ENCODE measurements at regions not wholly inside any gene's neighbourhood (a gene's known extent, or its start where the extent isn't known, plus 50 kb on each side); places are given as distances from the start of the nearest gene placed in this dataset.

DNA sequence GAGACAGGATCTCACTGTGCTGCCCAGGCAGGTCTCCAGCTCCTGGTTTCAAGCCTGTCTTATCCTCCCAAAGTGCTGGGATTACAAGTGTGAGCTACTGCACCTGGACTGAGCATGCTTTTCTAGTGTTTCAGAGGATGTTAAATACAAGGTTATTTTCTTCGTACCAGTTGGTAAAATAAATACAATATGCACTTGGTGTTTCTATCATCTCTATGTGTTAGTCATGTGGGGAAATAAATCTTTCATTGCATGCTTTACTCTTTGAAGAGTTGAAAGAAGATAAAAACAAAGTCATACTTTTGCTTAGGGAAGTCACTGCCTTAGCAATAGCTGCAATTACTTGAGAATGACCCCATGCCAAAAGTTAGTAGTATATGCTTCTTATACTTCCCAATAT, 162.3 kb downstream of the PCDH7 start:
- no CpG with 5 or more reads among the region's 1 CpG for WGBS (ENCODE audit: insufficient coverage)
- H3K27me3 ChIP-seq (ENCODE audit: control insufficient read depth, insufficient read depth, low read length), result no peaks in the 10 kb centered on the region
- no peaks in the 10 kb centered on the region for H3K36me3 ChIP-seq (ENCODE audit: control insufficient read depth, insufficient read depth, low read length)
- no peaks in the 10 kb centered on the region for H3K4me1 ChIP-seq (ENCODE audit: control insufficient read depth, insufficient read depth, low read length)
- no peak overlapping the region for H3K27ac ChIP-seq (ENCODE audit: low read depth, low read length)
- H3K9me3 ChIP-seq (ENCODE audit: control insufficient read depth, insufficient read depth, low read length), result peaks cover 2% of the 10 kb centered on the region
- H3K4me3 ChIP-seq (ENCODE audit: low read depth, low read length), result no peak overlapping the region
- no peak for DNase-seq (ENCODE audit: low read depth in 4 of 6, low spot score in 6 of 6)

DNA sequence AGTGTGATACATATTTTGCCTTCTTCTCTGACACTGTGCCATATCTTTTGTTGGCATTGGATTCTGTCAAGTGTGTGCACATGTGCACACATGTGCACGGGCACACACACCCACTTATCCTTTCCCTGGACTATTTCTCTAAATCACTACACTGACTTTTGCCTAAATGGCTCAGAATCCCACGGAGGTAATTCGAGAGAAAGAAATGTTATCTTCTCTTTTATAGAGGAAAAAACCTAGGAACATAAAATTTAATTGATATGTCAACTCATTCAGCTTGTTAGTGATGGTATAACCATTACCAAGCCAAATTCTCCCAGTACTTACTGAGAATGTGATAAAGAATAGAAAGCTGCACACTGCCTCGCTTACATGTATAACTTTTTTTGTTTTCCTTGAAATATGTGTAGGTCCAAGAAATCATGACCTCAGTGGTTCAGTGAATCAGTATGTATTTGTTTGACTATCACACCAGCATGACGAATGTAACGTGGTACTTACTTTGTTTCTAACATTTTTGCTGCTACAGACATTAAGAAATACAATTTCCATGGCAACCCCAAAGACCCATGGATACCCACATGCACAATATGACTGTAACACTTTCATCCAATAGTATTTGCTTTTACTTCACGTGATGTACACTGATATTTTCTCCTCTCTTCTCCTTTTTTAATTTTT, 163.0 kb downstream of the PCDH7 start:
- 66% methylated on average over 3 of the region's 7 CpGs for WGBS (ENCODE audit: insufficient coverage)
- DNase-seq (ENCODE audit: low read depth in 4 of 6, low spot score in 6 of 6), result no peak

DNA sequence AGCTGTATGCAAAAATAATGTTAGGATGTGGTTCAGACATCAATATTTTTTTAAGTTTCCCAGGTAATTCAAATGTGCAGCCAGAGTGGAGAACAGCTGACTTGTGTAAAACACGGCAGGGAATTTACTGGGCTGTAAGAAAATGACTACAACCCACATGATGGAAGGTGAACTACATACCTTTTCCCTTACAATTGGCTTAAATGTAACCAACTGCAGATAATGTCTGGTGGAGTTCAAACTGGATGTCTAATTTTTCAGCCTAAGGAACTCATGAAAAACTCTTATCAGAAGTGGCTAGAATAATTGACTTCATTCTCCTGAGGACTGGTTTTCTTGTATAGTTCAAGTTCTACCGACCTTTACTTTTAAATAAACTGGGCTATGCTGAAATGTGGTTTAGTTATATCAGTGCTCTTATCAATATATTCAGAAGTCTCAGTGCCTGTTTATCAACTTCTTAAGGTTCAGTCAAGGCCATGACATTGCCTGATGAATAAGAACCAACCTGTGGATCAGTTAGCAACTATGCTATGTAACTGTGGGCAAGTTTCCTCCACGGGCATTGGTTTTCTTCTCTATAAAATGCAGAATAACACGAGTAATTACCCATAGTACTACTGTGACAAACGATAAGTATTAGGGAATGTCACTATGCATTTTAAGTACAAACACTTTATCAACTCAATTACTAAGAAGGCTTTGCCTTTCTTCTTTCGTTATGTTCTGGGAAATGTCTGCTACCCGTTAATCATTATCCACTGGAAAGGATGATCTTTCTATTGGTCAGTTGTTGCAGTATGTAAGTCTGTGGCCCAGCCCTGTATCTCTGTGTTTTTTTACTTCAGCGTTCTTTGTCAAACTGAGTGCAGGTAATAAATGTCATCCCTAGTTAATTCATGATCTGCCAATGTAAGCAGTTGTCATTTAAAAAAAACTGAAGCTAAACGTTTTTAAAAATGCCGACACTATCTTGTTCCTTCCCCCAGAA, 181.6 kb downstream of the PCDH7 start:
- peak in 1 of 6 donors; percentile 59 for DNase-seq (ENCODE audit: low read depth in 4 of 6, low spot score in 6 of 6)
- no peak overlapping the region for H3K27ac ChIP-seq (ENCODE audit: low read depth, low read length)
- H3K36me3 ChIP-seq (ENCODE audit: control insufficient read depth, insufficient read depth, low read length), result no peaks in the 10 kb centered on the region
- no peaks in the 10 kb centered on the region for H3K27me3 ChIP-seq (ENCODE audit: control insufficient read depth, insufficient read depth, low read length)
- H3K4me1 ChIP-seq (ENCODE audit: control insufficient read depth, insufficient read depth, low read length), result no peaks in the 10 kb centered on the region
- WGBS (ENCODE audit: insufficient coverage), result no CpG with 5 or more reads among the region's 10 CpGs
- no peaks in the 10 kb centered on the region for H3K9me3 ChIP-seq (ENCODE audit: control insufficient read depth, insufficient read depth, low read length)
- H3K4me3 ChIP-seq (ENCODE audit: low read depth, low read length), result no peak overlapping the region

More for the DNA sequence above, 163.0 kb downstream of the PCDH7 start:
- Histone ChIP-seq H3K9me3 (ENCODE audit: control insufficient read depth, insufficient read depth, low read length) (peaks cover 2% of the 10 kb centered on the region), H3K27me3 (ENCODE audit: control insufficient read depth, insufficient read depth, low read length) (no peaks in the 10 kb centered on the region), H3K4me3 (ENCODE audit: low read depth, low read length) (no peak overlapping the region), H3K27ac (ENCODE audit: low read depth, low read length) (no peak overlapping the region), H3K4me1 (ENCODE audit: control insufficient read depth, insufficient read depth, low read length) (no peaks in the 10 kb centered on the region), H3K36me3 (ENCODE audit: control insufficient read depth, insufficient read depth, low read length) (no peaks in the 10 kb centered on the region)

DNA sequence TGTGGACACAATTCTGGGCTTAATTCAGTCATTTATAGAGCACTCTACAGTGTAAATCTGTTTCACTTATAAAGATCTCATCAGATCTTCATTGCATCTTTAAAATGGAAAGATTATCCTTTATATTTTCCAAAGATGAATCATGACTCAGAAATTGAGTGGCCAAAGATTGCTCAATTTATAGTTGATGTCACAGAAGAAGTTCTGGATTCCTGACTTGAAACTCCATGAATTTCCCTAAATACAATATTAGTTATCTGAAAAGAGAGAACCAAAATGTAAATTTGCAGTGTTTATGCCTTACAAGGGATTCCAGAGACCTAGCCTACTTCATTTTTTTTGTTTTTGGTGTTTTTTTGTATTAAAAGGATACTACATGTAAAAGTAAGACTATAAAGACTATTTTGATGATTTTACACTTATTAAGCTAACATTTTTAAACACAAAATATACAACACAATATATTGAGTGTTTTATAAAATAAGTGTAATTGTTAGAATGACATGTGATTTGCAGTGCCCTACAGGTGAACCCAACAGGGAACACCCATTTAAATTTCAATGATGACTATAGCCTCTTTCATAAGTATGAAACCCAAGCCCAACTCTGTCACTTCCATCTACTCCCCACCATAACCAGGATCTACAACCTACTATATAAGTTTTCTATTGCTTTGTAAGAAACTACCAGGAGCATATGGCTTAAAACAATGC, 183.5 kb downstream of the PCDH7 start:
- DNase-seq (ENCODE audit: low read depth in 4 of 6, low spot score in 6 of 6), result no peak
- Histone ChIP-seq H3K4me1 (ENCODE audit: control insufficient read depth, insufficient read depth, low read length) (no peaks in the 10 kb centered on the region), H3K4me3 (ENCODE audit: low read depth, low read length) (no peak overlapping the region), H3K27me3 (ENCODE audit: control insufficient read depth, insufficient read depth, low read length) (no peaks in the 10 kb centered on the region), H3K9me3 (ENCODE audit: control insufficient read depth, insufficient read depth, low read length) (no peaks in the 10 kb centered on the region), H3K27ac (ENCODE audit: low read depth, low read length) (no peak overlapping the region), H3K36me3 (ENCODE audit: control insufficient read depth, insufficient read depth, low read length) (no peaks in the 10 kb centered on the region)

DNA sequence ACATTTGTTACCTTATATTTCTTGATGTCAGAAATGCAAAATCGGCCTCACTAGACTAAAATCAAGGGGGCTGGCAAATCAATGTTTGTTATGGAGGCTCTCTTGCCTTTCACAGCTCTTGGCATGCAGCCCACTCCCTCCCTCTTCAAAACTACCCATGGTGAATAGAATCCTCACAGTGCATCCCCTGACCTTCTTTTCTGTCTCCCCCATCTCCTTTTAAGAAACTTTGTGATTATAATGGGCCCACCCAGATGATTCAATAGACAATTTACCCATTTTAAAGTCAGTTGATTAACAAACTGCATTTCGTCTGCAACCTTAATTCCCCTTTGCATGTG, 184.0 kb downstream of the PCDH7 start:
- Histone ChIP-seq H3K27me3 (ENCODE audit: control insufficient read depth, insufficient read depth, low read length) (no peaks in the 10 kb centered on the region), H3K9me3 (ENCODE audit: control insufficient read depth, insufficient read depth, low read length) (no peaks in the 10 kb centered on the region), H3K27ac (ENCODE audit: low read depth, low read length) (no peak overlapping the region), H3K4me3 (ENCODE audit: low read depth, low read length) (no peak overlapping the region), H3K4me1 (ENCODE audit: control insufficient read depth, insufficient read depth, low read length) (no peaks in the 10 kb centered on the region), H3K36me3 (ENCODE audit: control insufficient read depth, insufficient read depth, low read length) (no peaks in the 10 kb centered on the region)
- 20% methylated on average over 1 of the region's 2 CpGs for WGBS (ENCODE audit: insufficient coverage)
- DNase-seq (ENCODE audit: low read depth in 4 of 6, low spot score in 6 of 6), result no peak

DNA sequence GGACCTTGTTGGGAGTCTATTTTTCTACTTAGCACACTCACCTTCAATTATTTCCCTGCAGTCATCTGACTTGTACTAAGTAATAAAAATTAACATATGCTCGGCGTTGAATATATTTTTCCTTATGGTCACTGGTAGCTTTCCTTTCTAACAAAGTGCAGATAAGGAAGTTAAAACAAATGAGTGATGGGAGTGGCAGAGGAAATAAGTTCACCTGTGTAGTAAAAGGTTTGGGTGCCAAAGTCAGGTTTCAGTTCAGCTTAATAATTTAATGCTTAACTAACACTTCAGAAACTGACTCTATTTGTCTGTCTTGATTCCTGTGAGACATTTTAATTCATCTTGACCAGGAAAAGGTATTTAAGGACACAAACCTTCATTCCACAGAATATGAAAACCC, 184.4 kb downstream of the PCDH7 start:
- Histone ChIP-seq H3K4me3 (ENCODE audit: low read depth, low read length) (no peak overlapping the region), H3K27ac (ENCODE audit: low read depth, low read length) (no peak overlapping the region), H3K27me3 (ENCODE audit: control insufficient read depth, insufficient read depth, low read length) (no peaks in the 10 kb centered on the region), H3K9me3 (ENCODE audit: control insufficient read depth, insufficient read depth, low read length) (no peaks in the 10 kb centered on the region), H3K4me1 (ENCODE audit: control insufficient read depth, insufficient read depth, low read length) (no peaks in the 10 kb centered on the region), H3K36me3 (ENCODE audit: control insufficient read depth, insufficient read depth, low read length) (no peaks in the 10 kb centered on the region)
- WGBS (ENCODE audit: insufficient coverage), result no CpG with 5 or more reads among the region's 2 CpGs
- no peak for DNase-seq (ENCODE audit: low read depth in 4 of 6, low spot score in 6 of 6)

DNA sequence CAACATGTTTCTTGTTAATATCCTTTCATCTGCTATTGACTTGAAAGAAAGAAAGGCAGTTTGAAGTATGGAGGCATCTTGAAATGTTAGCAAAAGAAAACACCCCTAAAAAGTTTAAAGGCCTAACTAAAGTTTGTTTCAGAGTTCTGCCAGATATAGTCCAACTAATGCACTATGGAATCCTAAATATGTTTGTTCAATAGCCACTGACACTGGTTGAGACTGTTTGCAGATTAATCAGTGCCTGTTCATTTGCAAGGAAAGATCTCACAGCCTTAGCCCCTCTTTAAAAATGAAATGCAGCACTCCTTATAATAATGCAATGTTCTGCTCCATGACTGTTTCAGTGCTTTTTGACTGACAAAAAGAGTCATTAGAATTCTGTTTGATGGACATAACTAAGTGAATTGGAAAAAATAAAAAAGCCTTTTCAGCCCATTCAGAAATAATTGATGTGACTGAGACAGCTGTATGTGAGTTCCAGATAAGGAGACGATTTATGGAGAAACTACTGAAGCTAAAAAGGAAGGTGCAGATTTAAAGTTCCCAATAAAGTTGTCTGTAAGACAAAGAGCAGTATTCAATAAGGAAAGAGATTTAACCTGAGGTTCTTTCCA, 192.0 kb downstream of the PCDH7 start:
- H3K36me3 ChIP-seq (ENCODE audit: control insufficient read depth, insufficient read depth, low read length), result no peaks in the 10 kb centered on the region
- H3K4me3 ChIP-seq (ENCODE audit: low read depth, low read length), result no peak overlapping the region
- H3K4me1 ChIP-seq (ENCODE audit: control insufficient read depth, insufficient read depth, low read length), result no peaks in the 10 kb centered on the region
- peak in 1 of 6 donors; percentile 28 for DNase-seq (ENCODE audit: low read depth in 4 of 6, low spot score in 6 of 6)
- H3K27me3 ChIP-seq (ENCODE audit: control insufficient read depth, insufficient read depth, low read length), result no peaks in the 10 kb centered on the region
- H3K9me3 ChIP-seq (ENCODE audit: control insufficient read depth, insufficient read depth, low read length), result no peaks in the 10 kb centered on the region
- no peak overlapping the region for H3K27ac ChIP-seq (ENCODE audit: low read depth, low read length)
- 33% methylated on average over 1 of the region's 1 CpG for WGBS (ENCODE audit: insufficient coverage)

DNA sequence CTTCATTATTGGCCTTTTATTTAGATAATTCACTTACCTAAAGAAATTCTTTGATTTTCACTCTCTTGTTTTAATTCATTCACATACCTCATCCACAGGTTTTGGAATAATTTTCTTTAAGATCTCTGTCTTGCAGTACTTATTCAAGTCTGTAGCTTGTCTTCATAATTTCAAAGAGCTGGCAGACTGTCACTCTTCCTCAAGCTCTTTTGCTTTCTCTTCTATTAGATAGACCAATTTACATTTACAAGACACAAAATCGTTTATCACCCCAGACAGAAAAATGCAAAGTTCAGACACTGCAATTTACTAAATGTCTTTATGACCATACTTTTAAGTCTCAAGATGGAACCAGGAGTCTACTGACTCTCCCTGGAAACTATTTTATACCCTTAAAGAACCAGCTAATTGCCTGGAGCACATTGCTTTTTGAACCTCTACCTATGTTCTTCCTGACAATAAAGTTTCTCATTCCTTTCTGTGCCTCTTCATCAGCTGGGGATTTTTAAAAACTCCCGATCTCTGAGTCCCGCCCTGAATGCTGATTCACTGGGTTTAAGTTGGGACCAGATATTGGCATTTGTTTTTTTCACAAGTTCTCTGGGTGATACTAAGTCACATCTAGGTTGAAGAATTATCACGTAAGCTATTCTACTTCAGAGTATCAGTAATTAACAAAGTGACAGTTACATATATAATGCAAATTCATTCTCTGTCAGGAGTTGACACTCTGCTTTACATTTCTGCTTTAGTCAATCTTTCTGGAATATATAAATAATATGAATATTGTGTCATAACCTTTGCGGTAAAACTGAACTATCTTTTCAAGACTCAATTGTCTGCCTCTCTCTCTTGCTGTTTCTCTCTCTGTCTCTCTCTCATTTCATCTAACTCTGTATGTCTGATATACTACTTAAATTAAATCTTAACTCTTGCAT, 196.4 kb downstream of the PCDH7 start:
- H3K9me3 ChIP-seq (ENCODE audit: control insufficient read depth, insufficient read depth, low read length), result no peaks in the 10 kb centered on the region
- no peak overlapping the region for H3K4me3 ChIP-seq (ENCODE audit: low read depth, low read length)
- no peaks in the 10 kb centered on the region for H3K36me3 ChIP-seq (ENCODE audit: control insufficient read depth, insufficient read depth, low read length)
- 60% methylated on average over 1 of the region's 5 CpGs for WGBS (ENCODE audit: insufficient coverage)
- H3K4me1 ChIP-seq (ENCODE audit: control insufficient read depth, insufficient read depth, low read length), result no peaks in the 10 kb centered on the region
- no peaks in the 10 kb centered on the region for H3K27me3 ChIP-seq (ENCODE audit: control insufficient read depth, insufficient read depth, low read length)
- DNase-seq (ENCODE audit: low read depth in 4 of 6, low spot score in 6 of 6), result no peak
- H3K27ac ChIP-seq (ENCODE audit: low read depth, low read length), result no peak overlapping the region

DNA sequence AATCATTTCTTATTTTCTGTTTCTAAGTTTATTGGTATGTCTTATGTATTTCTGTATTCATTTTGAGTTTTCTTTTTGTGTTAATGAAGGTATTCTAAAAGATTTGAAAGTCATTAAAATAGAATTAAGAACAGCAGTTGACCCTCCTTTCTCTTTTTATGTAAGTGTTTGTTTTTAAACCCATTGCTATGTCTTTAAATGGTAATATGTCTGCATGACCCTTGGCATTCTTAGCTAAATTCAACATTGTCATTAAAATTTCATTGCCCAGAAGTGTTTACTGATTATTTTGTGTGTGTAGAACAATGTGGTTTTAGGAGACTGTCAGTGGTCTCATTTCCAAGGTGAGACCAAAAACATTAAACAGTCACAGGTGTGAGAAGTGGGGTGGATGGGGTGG, 197.8 kb downstream of the PCDH7 start:
- H3K4me3 ChIP-seq (ENCODE audit: low read depth, low read length), result no peak overlapping the region
- no peak for DNase-seq (ENCODE audit: low read depth in 4 of 6, low spot score in 6 of 6)
- no peaks in the 10 kb centered on the region for H3K9me3 ChIP-seq (ENCODE audit: control insufficient read depth, insufficient read depth, low read length)
- H3K27me3 ChIP-seq (ENCODE audit: control insufficient read depth, insufficient read depth, low read length), result no peaks in the 10 kb centered on the region
- H3K4me1 ChIP-seq (ENCODE audit: control insufficient read depth, insufficient read depth, low read length), result no peaks in the 10 kb centered on the region
- no peaks in the 10 kb centered on the region for H3K36me3 ChIP-seq (ENCODE audit: control insufficient read depth, insufficient read depth, low read length)
- no peak overlapping the region for H3K27ac ChIP-seq (ENCODE audit: low read depth, low read length)
